PC-3 (cell line): ENCODE measurements at regions not wholly inside any gene's neighbourhood (a gene's known extent, or its start where the extent isn't known, plus 50 kb on each side); places are given as distances from the start of the nearest gene placed in this dataset.

Experiments
- ATAC-seq: fragments of 200-7000 bp; cut with Tn5 transposase; 2 replicates; pipeline ENCODE4 v1.9.1; 2020; ENCODE audit warnings: mild to moderate bottlenecking, moderate library complexity
- BruUV-seq: library from RNA; stranded (reverse); fragments of 400-500 nt; replicated peaks from 2 replicates; lab custom pipeline; 2021; lab: Mats Ljungman, UMichigan
- CTCF ChIA-PET: fragments of 300-600 bp; sonication (Branson Sonifier 250); formaldehyde crosslinking; loops from one replicate; lab custom pipeline; 2022; ENCODE audit warnings: antibody characterized with exemption; lab: Charles Lee
- POLR2A ChIA-PET: fragments of 300-600 bp; sonication (Branson Sonifier 250); formaldehyde crosslinking; loops from one replicate; lab custom pipeline; 2022; ENCODE audit warnings: antibody characterized with exemption; ENCODE audit not compliant: unreplicated experiment; lab: Charles Lee
- DNase-seq: peaks from one replicate; pipeline ENCODE4 v3.0.0-alpha.2; 2015
- H2AFZ ChIP-seq: fragments of 300-600 bp; sonication (generic); 2 replicates; pipeline ENCODE4 v1.6.0; 2016; ENCODE audit warnings: antibody characterized with exemption, low read length
- H3F3A ChIP-seq: fragments of 300-600 bp; sonication (generic); one replicate; pipeline ENCODE4 v1.6.0; 2017; ENCODE audit warnings: antibody characterized with exemption, low read length, control low read depth, mild to moderate bottlenecking; ENCODE audit not compliant: unreplicated experiment
- H3K27ac ChIP-seq: fragments of 300-600 bp; sonication (generic); 2 replicates; pipeline ENCODE4 v1.5.1; 2016; ENCODE audit warnings: mild to moderate bottlenecking, low read length
- H3K27me3 ChIP-seq: fragments of 300-600 bp; sonication (generic); 2 replicates; pipeline ENCODE4 v1.6.1; 2016; ENCODE audit warnings: low read length, mixed read lengths
- H3K36me3 ChIP-seq: fragments of 300-600 bp; sonication (generic); 2 replicates; pipeline ENCODE4 v1.6.1; 2016; ENCODE audit warnings: low read depth, mixed run types, low read length, mixed read lengths
- H3K4me1 ChIP-seq: fragments of 300-600 bp; sonication (generic); 2 replicates; pipeline ENCODE4 v1.5.1; 2016; ENCODE audit warnings: low read length; ENCODE audit not compliant: insufficient read depth
- H3K4me2 ChIP-seq: fragments of 300-600 bp; sonication (generic); 2 replicates; pipeline ENCODE4 v1.6.0; 2016; ENCODE audit warnings: low read length
- H3K4me3 ChIP-seq: fragments of 300-600 bp; sonication (generic); 2 replicates; pipeline ENCODE4 v1.5.1; 2016; ENCODE audit warnings: mild to moderate bottlenecking, low read length, mixed read lengths
- H3K79me2 ChIP-seq: fragments of 300-600 bp; sonication (generic); 2 replicates; pipeline ENCODE4 v1.6.1; 2017; ENCODE audit warnings: low read length, mixed read lengths
- H3K9ac ChIP-seq: fragments of 300-600 bp; sonication (generic); 2 replicates; pipeline ENCODE4 v1.6.0; 2016; ENCODE audit warnings: mild to moderate bottlenecking, low read length
- H3K9me2 ChIP-seq: fragments of 300-600 bp; sonication (generic); replicated peaks from 2 replicates; pipeline ENCODE4 v1.6.1; 2016; ENCODE audit warnings: mixed run types, low read length, mixed read lengths
- H3K9me3 ChIP-seq: fragments of 300-600 bp; sonication (generic); 2 replicates; pipeline ENCODE4 v1.6.1; 2016; ENCODE audit warnings: low read length, mixed read lengths
- H4K20me1 ChIP-seq: fragments of 300-600 bp; sonication (generic); 2 replicates; pipeline ENCODE4 v1.6.1; 2016; ENCODE audit warnings: low read length, mixed read lengths
- EZH2 ChIP-seq: fragments of 300-600 bp; sonication (generic); IDR thresholded peaks from one replicate; pipeline ENCODE4 v1.6.1; 2017; ENCODE audit warnings: antibody characterized with exemption, mild to moderate bottlenecking, low read length; ENCODE audit not compliant: unreplicated experiment
- EZH2phosphoT487 ChIP-seq: fragments of 300-600 bp; sonication (generic); IDR thresholded peaks from 2 replicates; pipeline ENCODE4 v1.6.1; 2018; ENCODE audit warnings: mild to moderate bottlenecking, antibody characterized with exemption, low read length, borderline replicate concordance
- intact Hi-C: fragments of 100-400 bp; cut with micrococcal nuclease; formaldehyde crosslinking; loops from 2 replicates; pipeline ENCODE4 v1.9.0; 2023
- TF ChIP-seq, protein P1 (sequence below): fragments of 300-600 bp; sonication (generic); conservative IDR thresholded peaks from 2 replicates; pipeline ENCODE4 v1.5.1; 2017; ENCODE audit warnings: antibody characterized with exemption, low read depth, mild to moderate bottlenecking, low read length

DNA sequence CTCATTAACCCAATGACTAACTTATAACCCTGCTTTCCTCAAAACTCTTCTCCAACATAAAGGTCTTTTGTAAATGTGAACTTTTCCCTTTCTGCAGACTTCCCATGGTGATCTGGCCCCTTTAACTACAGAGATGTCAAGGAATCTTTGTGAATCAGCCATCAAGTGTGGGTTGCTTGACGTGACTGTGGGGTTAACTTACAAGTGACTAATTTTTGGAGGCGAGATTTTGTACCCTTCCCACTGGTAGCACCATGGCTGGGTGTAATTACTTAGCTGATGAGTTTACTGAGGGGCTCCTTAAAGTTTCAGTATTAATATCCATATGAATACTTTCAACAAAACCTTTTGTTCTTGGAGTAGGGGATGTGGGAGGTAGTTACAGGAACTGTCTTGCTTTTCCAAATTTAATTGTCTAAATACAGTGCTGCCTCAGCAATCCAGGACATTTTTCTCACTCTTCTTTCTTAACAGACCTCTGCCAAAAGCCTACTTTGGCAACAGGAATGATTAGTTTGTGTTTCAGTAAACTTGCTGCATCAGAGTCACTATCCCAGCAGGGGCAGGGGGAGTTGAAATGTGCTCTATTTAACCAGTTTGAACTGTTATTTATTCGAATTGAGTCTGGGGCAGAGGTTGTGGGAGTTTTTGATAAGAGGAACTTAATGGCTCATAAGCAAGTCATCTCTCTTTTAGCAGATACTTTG, 217.3 kb upstream of the FGGY start:
- no peaks in the 10 kb centered on the region for H3K36me3 ChIP-seq
- H3K27ac ChIP-seq: no peak overlapping the region
- no peak overlapping the region for H3K9ac ChIP-seq
- intact Hi-C loops: loop anchor here (5.0 to 10.0 kb wide), 3 partner anchors 175 to 618 kb away; no protein-coding TSS in a partner anchor
- no peaks in the 10 kb centered on the region for H3K27me3 ChIP-seq
- H3K4me3 ChIP-seq: no peak overlapping the region
- H3K4me1 ChIP-seq: no peaks in the 10 kb centered on the region; the same call in 1 of the 2 replicates
- H3K4me2 ChIP-seq: no peak overlapping the region
- H3K79me2 ChIP-seq: no peaks in the 10 kb centered on the region
- no peak for ATAC-seq
- POLR2A ChIA-PET: no interaction called here
- H3K9me3 ChIP-seq: no peaks in the 10 kb centered on the region
- no peaks in the 10 kb centered on the region for H4K20me1 ChIP-seq
- BruUV-seq: no TSS peak
- no peak overlapping the region for H2AFZ ChIP-seq
- no peaks in the 10 kb centered on the region for H3F3A ChIP-seq
- no peak for DNase-seq
- CTCF ChIA-PET: no interaction called here
- TF ChIP-seq EZH2phosphoT487 (no peak), EZH2 (no peak)
- TF ChIP-seq, protein P1, sequence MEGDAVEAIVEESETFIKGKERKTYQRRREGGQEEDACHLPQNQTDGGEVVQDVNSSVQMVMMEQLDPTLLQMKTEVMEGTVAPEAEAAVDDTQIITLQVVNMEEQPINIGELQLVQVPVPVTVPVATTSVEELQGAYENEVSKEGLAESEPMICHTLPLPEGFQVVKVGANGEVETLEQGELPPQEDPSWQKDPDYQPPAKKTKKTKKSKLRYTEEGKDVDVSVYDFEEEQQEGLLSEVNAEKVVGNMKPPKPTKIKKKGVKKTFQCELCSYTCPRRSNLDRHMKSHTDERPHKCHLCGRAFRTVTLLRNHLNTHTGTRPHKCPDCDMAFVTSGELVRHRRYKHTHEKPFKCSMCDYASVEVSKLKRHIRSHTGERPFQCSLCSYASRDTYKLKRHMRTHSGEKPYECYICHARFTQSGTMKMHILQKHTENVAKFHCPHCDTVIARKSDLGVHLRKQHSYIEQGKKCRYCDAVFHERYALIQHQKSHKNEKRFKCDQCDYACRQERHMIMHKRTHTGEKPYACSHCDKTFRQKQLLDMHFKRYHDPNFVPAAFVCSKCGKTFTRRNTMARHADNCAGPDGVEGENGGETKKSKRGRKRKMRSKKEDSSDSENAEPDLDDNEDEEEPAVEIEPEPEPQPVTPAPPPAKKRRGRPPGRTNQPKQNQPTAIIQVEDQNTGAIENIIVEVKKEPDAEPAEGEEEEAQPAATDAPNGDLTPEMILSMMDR: no peak
- no peaks in the 10 kb centered on the region for H3K9me2 ChIP-seq

DNA sequence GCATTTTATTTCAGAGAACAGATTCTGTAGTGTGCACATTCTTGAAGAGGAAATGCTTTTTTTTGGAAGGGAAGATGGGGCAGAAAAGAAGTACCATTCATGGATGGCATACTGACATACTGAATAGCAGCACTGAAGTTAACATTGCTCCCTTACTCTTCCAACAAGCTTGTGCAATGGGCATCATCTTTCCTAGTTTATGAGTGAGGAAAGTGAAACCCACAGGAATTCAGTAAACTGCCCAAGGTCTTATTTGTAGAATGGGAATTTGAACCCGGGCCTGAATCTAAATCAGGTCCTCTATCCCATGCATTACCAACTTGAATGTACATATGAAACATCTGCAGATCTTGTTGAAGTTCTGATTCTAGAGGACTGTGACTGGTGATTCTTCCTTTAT, 215.7 kb upstream of the FGGY start:
- POLR2A ChIA-PET: no interaction called here
- no TSS peak for BruUV-seq
- 0 out of 2 replicates have a peak, but pooled peaks cover 2% of the 10 kb centered on the region for H3K9me2 ChIP-seq

More for the DNA sequence above, 215.7 kb upstream of the FGGY start:
- CTCF ChIA-PET: no interaction called here
- intact Hi-C loops: no loop called here
- Histone ChIP-seq H3K9ac (no peak overlapping the region), H2AFZ (no peak overlapping the region), H3K27me3 (no peaks in the 10 kb centered on the region), H3K4me1 (no peaks in the 10 kb centered on the region; the same call in 1 of the 2 replicates), H3K4me2 (no peak overlapping the region), H3F3A (no peaks in the 10 kb centered on the region), H4K20me1 (no peaks in the 10 kb centered on the region), H3K36me3 (no peaks in the 10 kb centered on the region), H3K9me3 (no peaks in the 10 kb centered on the region), H3K79me2 (no peaks in the 10 kb centered on the region), H3K27ac (no peak overlapping the region), H3K4me3 (no peak overlapping the region)
- no peak for DNase-seq
- TF ChIP-seq EZH2 (no peak), EZH2phosphoT487 (no peak)
- TF ChIP-seq, protein P1: no peak
- ATAC-seq: no peak
